Activated CD4-positive, alpha-beta memory T cell treated with anti-CD3 and anti-CD28 coated beads for 36 hours (primary cell): ENCODE measurements at regions not wholly inside any gene's neighbourhood (a gene's known extent, or its start where the extent isn't known, plus 50 kb on each side); places are given as distances from the start of the nearest gene placed in this dataset.

Experiments used
- CTCF ChIA-PET: fragments of 350-600 bp; sonication (Branson Sonifier 250); formaldehyde crosslinking; loops from one replicate; lab custom pipeline; 2021; ENCODE audit warnings: antibody characterized with exemption, inconsistent platforms; lab: Charles Lee
- POLR2A ChIA-PET: fragments of 350-600 bp; sonication (Branson Sonifier 250); formaldehyde crosslinking; loops from one replicate; lab custom pipeline; 2021; ENCODE audit warnings: antibody characterized with exemption; lab: Charles Lee
- DNase-seq: peaks from one replicate; pipeline ENCODE4 v3.0.0-alpha.2; 2020
- H3K27ac Mint-ChIP-seq: one replicate; pipeline ENCODE4 v1.8.0; 2021; ENCODE audit warnings: mixed read lengths
- H3K27me3 Mint-ChIP-seq: one replicate; pipeline ENCODE4 v1.8.0; 2021; ENCODE audit warnings: mixed read lengths
- H3K36me3 Mint-ChIP-seq: one replicate; pipeline ENCODE4 v1.8.0; 2021; ENCODE audit warnings: mixed read lengths
- H3K4me1 Mint-ChIP-seq: one replicate; pipeline ENCODE4 v1.8.0; 2021; ENCODE audit warnings: low read depth, mixed read lengths
- H3K4me3 Mint-ChIP-seq: one replicate; pipeline ENCODE4 v1.8.0; 2021; ENCODE audit warnings: mild to moderate bottlenecking, mixed read lengths
- H3K9me3 Mint-ChIP-seq: one replicate; pipeline ENCODE4 v1.8.0; 2021; ENCODE audit warnings: mixed read lengths
- intact Hi-C: fragments of 100-400 bp; cut with micrococcal nuclease; formaldehyde crosslinking; loops from one replicate; pipeline ENCODE4 v1.15.1; 2023

GRCh38 chr16:73568769-73569168, 520.8 kb upstream of the ZFHX3 start:
- H3K9me3 Mint-ChIP-seq = no peaks in the 10 kb centered on the region
- H3K4me3 Mint-ChIP-seq = no peak overlapping the region
- DNase-seq = no peak
- ChIA-PET POLR2A (no interaction called here), CTCF (no interaction called here)
- no peaks in the 10 kb centered on the region for H3K4me1 Mint-ChIP-seq
- no peak overlapping the region for H3K27ac Mint-ChIP-seq
- H3K36me3 Mint-ChIP-seq = no peaks in the 10 kb centered on the region
- H3K27me3 Mint-ChIP-seq = no peaks in the 10 kb centered on the region
- intact Hi-C loops = no loop called here

- intact Hi-C loops = no loop called here
- ChIA-PET CTCF (no interaction called here), POLR2A (no interaction called here)
Measured at GRCh38 chr16:73565925-73566324, 518.0 kb upstream of the ZFHX3 start.

GRCh38 chr16:73565263-73565662, 517.3 kb upstream of the ZFHX3 start:
- Mint-ChIP-seq H3K9me3 (no peaks in the 10 kb centered on the region), H3K36me3 (no peaks in the 10 kb centered on the region), H3K27me3 (no peaks in the 10 kb centered on the region), H3K4me3 (no peak overlapping the region), H3K27ac (no peak overlapping the region), H3K4me1 (no peaks in the 10 kb centered on the region)
- intact Hi-C loops = no loop called here
- ChIA-PET CTCF (no interaction called here), POLR2A (no interaction called here)
- no peak for DNase-seq

More at GRCh38 chr16:73565925-73566324, 518.0 kb upstream of the ZFHX3 start:
- H3K4me1 Mint-ChIP-seq = no peaks in the 10 kb centered on the region
- H3K4me3 Mint-ChIP-seq = no peak overlapping the region
- no peak overlapping the region for H3K27ac Mint-ChIP-seq
- no peak for DNase-seq
- no peaks in the 10 kb centered on the region for H3K36me3 Mint-ChIP-seq
- no peaks in the 10 kb centered on the region for H3K9me3 Mint-ChIP-seq
- no peaks in the 10 kb centered on the region for H3K27me3 Mint-ChIP-seq

GRCh38 chr16:73563709-73564108, 515.8 kb upstream of the ZFHX3 start:
- no peaks in the 10 kb centered on the region for H3K27me3 Mint-ChIP-seq
- H3K4me3 Mint-ChIP-seq = no peak overlapping the region
- intact Hi-C loops = no loop called here
- H3K9me3 Mint-ChIP-seq = no peaks in the 10 kb centered on the region
- no peaks in the 10 kb centered on the region for H3K4me1 Mint-ChIP-seq
- no peak overlapping the region for H3K27ac Mint-ChIP-seq
- DNase-seq = no peak
- no peaks in the 10 kb centered on the region for H3K36me3 Mint-ChIP-seq
- ChIA-PET POLR2A (no interaction called here), CTCF (interaction anchor here (0.6 kb wide), 1 partner anchor 315 kb away, joined by 3 read pairs; no protein-coding TSS in a partner anchor)

- ChIA-PET POLR2A (no interaction called here), CTCF (no interaction called here)
- intact Hi-C loops = no loop called here
- Mint-ChIP-seq H3K4me1 (no peaks in the 10 kb centered on the region), H3K27me3 (no peaks in the 10 kb centered on the region), H3K36me3 (no peaks in the 10 kb centered on the region), H3K9me3 (no peaks in the 10 kb centered on the region), H3K4me3 (no peak overlapping the region), H3K27ac (no peak overlapping the region)
- no peak for DNase-seq
Measured at GRCh38 chr16:73560497-73560896, 512.6 kb upstream of the ZFHX3 start.

GRCh38 chr16:73558219-73558618, 510.3 kb upstream of the ZFHX3 start:
- Mint-ChIP-seq H3K36me3 (no peaks in the 10 kb centered on the region), H3K9me3 (no peaks in the 10 kb centered on the region), H3K4me1 (no peaks in the 10 kb centered on the region), H3K4me3 (no peak overlapping the region), H3K27ac (no peak overlapping the region), H3K27me3 (no peaks in the 10 kb centered on the region)
- no peak for DNase-seq
- POLR2A ChIA-PET = no interaction called here
- intact Hi-C loops = no loop called here
- CTCF ChIA-PET = no interaction called here

GRCh38 chr16:73553941-73554660, 506.2 kb upstream of the ZFHX3 start:
- H3K4me1 Mint-ChIP-seq = no peaks in the 10 kb centered on the region
- H3K27me3 Mint-ChIP-seq = no peaks in the 10 kb centered on the region
- DNase-seq = no peak
- no peak overlapping the region for H3K27ac Mint-ChIP-seq
- no peaks in the 10 kb centered on the region for H3K9me3 Mint-ChIP-seq
- intact Hi-C loops = no loop called here
- ChIA-PET CTCF (no interaction called here), POLR2A (no interaction called here)
- no peak overlapping the region for H3K4me3 Mint-ChIP-seq
- no peaks in the 10 kb centered on the region for H3K36me3 Mint-ChIP-seq

GRCh38 chr16:73549984-73550631, 502.2 kb upstream of the ZFHX3 start:
- Mint-ChIP-seq H3K9me3 (no peaks in the 10 kb centered on the region), H3K27me3 (peaks cover 12% of the 10 kb centered on the region), H3K36me3 (no peaks in the 10 kb centered on the region), H3K4me3 (no peak overlapping the region), H3K27ac (no peak overlapping the region), H3K4me1 (no peaks in the 10 kb centered on the region)
- intact Hi-C loops = no loop called here
- DNase-seq = no peak
- ChIA-PET CTCF (no interaction called here), POLR2A (no interaction called here)

GRCh38 chr16:73547552-73548403, 499.9 kb upstream of the ZFHX3 start:
- no peaks in the 10 kb centered on the region for H3K36me3 Mint-ChIP-seq
- H3K4me3 Mint-ChIP-seq = no peak overlapping the region
- POLR2A ChIA-PET = no interaction called here
- H3K4me1 Mint-ChIP-seq = no peaks in the 10 kb centered on the region
- H3K27ac Mint-ChIP-seq = no peak overlapping the region
- CTCF ChIA-PET = no interaction called here
- DNase-seq = no peak
- peaks cover 31% of the 10 kb centered on the region for H3K27me3 Mint-ChIP-seq
- intact Hi-C loops = no loop called here
- H3K9me3 Mint-ChIP-seq = no peaks in the 10 kb centered on the region

- Mint-ChIP-seq H3K36me3 (no peaks in the 10 kb centered on the region), H3K4me1 (no peaks in the 10 kb centered on the region), H3K4me3 (no peak overlapping the region), H3K27me3 (peaks cover 37% of the 10 kb centered on the region), H3K9me3 (no peaks in the 10 kb centered on the region), H3K27ac (no peak overlapping the region)
- POLR2A ChIA-PET = no interaction called here
- no peak for DNase-seq
- intact Hi-C loops = no loop called here
- CTCF ChIA-PET = no interaction called here
Measured at GRCh38 chr16:73546341-73546845, 498.5 kb upstream of the ZFHX3 start.

- H3K27ac Mint-ChIP-seq = no peak overlapping the region
- H3K4me3 Mint-ChIP-seq = no peak overlapping the region
- DNase-seq = no peak
- no peaks in the 10 kb centered on the region for H3K4me1 Mint-ChIP-seq
- ChIA-PET POLR2A (no interaction called here), CTCF (no interaction called here)
- intact Hi-C loops = no loop called here
- no peaks in the 10 kb centered on the region for H3K9me3 Mint-ChIP-seq
- H3K36me3 Mint-ChIP-seq = no peaks in the 10 kb centered on the region
- H3K27me3 Mint-ChIP-seq = peaks cover 37% of the 10 kb centered on the region
Measured at GRCh38 chr16:73545755-73546154, 497.8 kb upstream of the ZFHX3 start.

- Mint-ChIP-seq H3K4me3 (no peak overlapping the region), H3K27ac (no peak overlapping the region), H3K36me3 (no peaks in the 10 kb centered on the region), H3K4me1 (no peaks in the 10 kb centered on the region), H3K27me3 (peaks cover 37% of the 10 kb centered on the region), H3K9me3 (no peaks in the 10 kb centered on the region)
- POLR2A ChIA-PET = no interaction called here
- intact Hi-C loops = no loop called here
- CTCF ChIA-PET = no interaction called here
- DNase-seq = no peak
Measured at GRCh38 chr16:73545290-73545689, 497.4 kb upstream of the ZFHX3 start.
